Peyer's patch (tissue), 4 donors: ENCODE measurements at regions not wholly inside any gene's neighbourhood (a gene's known extent, or its start where the extent isn't known, plus 50 kb on each side); places are given as distances from the start of the nearest gene placed in this dataset.

Experiments
- POLR2A ChIP-seq, 2 donors: fragments of 450-650 bp; IDR thresholded peaks; one replicate each; pipeline ENCODE4 v1.5.1; 2017; ENCODE audit warnings: antibody characterized with exemption in 2 of 2, mild to moderate bottlenecking in 2 of 2, moderate library complexity in 2 of 2
- TF ChIP-seq, protein P1 (sequence below), 6 experiments: fragments of 450-650 bp in 4 of 6; fragments of 200-600 bp in 2 of 6; sonication (generic) in 1 of 6; IDR thresholded peaks; one replicate each; pipeline ENCODE4 v1.5.1; 2017 to 2019; ENCODE audit warnings: antibody characterized with exemption in 6 of 6, mild to moderate bottlenecking in 3 of 6, moderate library complexity in 1 of 6

DNA sequence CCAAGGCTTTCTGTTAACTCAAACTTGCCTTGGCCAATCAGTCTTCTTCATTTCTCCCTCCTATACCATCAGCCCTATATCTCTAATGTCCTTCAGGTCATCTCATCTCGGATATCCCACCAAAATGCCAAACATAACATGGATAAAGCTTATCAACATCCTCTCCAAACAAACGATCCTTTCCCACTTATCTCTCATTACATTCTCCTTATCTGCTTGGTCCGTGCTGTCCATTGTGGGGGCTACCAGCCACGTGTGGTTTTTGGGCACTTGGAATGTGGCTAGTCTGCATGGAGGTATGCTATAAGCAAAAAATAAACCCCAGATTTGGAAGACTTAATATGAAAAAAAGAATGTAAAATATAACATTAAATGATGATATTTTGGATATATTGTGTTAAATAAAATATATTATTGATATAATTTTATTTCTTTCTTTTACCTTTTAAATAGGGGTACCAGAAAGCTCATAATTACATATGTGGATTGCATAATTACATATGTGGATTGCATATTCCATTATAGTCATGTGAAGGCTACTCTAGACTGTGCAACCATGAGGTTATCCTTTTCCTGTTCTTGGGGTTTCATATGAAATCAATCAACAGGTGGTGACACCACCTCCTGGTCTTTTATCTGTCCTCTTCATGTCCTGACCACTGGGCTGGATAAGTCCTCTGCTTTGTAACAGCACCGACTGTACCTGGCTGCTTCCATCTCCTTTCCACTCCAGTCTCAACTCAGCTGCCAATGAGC, 123.0 kb downstream of the CD83 start:
- no peak for TF ChIP-seq POLR2A (IDR thresholded peaks at IDR 0.05)
- TF ChIP-seq, protein P1, sequence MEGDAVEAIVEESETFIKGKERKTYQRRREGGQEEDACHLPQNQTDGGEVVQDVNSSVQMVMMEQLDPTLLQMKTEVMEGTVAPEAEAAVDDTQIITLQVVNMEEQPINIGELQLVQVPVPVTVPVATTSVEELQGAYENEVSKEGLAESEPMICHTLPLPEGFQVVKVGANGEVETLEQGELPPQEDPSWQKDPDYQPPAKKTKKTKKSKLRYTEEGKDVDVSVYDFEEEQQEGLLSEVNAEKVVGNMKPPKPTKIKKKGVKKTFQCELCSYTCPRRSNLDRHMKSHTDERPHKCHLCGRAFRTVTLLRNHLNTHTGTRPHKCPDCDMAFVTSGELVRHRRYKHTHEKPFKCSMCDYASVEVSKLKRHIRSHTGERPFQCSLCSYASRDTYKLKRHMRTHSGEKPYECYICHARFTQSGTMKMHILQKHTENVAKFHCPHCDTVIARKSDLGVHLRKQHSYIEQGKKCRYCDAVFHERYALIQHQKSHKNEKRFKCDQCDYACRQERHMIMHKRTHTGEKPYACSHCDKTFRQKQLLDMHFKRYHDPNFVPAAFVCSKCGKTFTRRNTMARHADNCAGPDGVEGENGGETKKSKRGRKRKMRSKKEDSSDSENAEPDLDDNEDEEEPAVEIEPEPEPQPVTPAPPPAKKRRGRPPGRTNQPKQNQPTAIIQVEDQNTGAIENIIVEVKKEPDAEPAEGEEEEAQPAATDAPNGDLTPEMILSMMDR (IDR thresholded peaks at IDR 0.05): no peak
